Liver (tissue), 3 donors: ENCODE measurements at regions not wholly inside any gene's neighbourhood (a gene's known extent, or its start where the extent isn't known, plus 50 kb on each side); places are given as distances from the start of the nearest gene placed in this dataset.

Experiments used
- ATF3 ChIP-seq: IDR thresholded peaks from 2 replicates; pipeline ENCODE4 v1.6.1; 2016; ENCODE audit warnings: antibody characterized with exemption
- CTCF ChIP-seq: fragments of 150-350 bp; IDR thresholded peaks from 2 replicates; pipeline ENCODE4 v1.5.1; 2017; ENCODE audit warnings: improper control_type of control experiment, low read depth, low read length; ENCODE audit not compliant: missing input control
- EGR1 ChIP-seq, 2 donors: IDR thresholded peaks; 2 replicates each; pipeline ENCODE4 v1.6.1; 2016 to 2018; ENCODE audit warnings: antibody characterized with exemption in 2 of 2, low read depth in 2 of 2
- FOXA1 ChIP-seq: IDR thresholded peaks from 2 replicates; pipeline ENCODE4 v1.6.1; 2016; ENCODE audit warnings: antibody characterized with exemption
- GABPA ChIP-seq, 2 donors: IDR thresholded peaks in 1 of 2; conservative IDR thresholded peaks in 1 of 2; 2 replicates each; pipeline ENCODE4 v1.6.1; 2016; ENCODE audit warnings: antibody characterized with exemption in 2 of 2, mild to moderate bottlenecking in 1 of 2, moderate library complexity in 1 of 2
- JUND ChIP-seq, 2 donors: IDR thresholded peaks; 2 replicates each; pipeline ENCODE4 v1.6.1; 2016; ENCODE audit warnings: antibody characterized with exemption in 2 of 2
- MAX ChIP-seq: IDR thresholded peaks from 2 replicates; pipeline ENCODE4 v1.6.1; 2016; ENCODE audit warnings: antibody characterized with exemption
- RAD21 ChIP-seq, 2 donors: IDR thresholded peaks; 2 replicates each; pipeline ENCODE4 v1.6.1; 2016; ENCODE audit warnings: antibody characterized with exemption in 2 of 2, mild to moderate bottlenecking in 2 of 2
- REST ChIP-seq: IDR thresholded peaks from 2 replicates; pipeline ENCODE4 v1.6.1; 2016; ENCODE audit warnings: antibody characterized with exemption, mild to moderate bottlenecking
- RXRA ChIP-seq, 2 donors: IDR thresholded peaks; 2 replicates each; pipeline ENCODE4 v1.6.1; 2017 to 2018; ENCODE audit warnings: antibody characterized with exemption in 2 of 2, mild to moderate bottlenecking in 1 of 2
- TAF1 ChIP-seq: conservative IDR thresholded peaks from 2 replicates; pipeline ENCODE4 v1.6.1; 2016; ENCODE audit warnings: antibody characterized with exemption, mild to moderate bottlenecking
- YY1 ChIP-seq: IDR thresholded peaks from 2 replicates; pipeline ENCODE4 v1.6.1; 2016; ENCODE audit warnings: antibody characterized with exemption, mild to moderate bottlenecking
- donor health status: healthy.
- donor health status: healthy.

- TF ChIP-seq CTCF (peak; percentile 90), MAX (no peak), TAF1 (no peak), EGR1 (IDR thresholded peaks at IDR 0.05; ENCODE audit: low read depth in 2 of 2) (no peak), RXRA (IDR thresholded peaks at IDR 0.05) (no peak), ATF3 (no peak), YY1 (no peak), GABPA (IDR thresholded peaks at IDR 0.05 in 1 of 2, conservative IDR thresholded peaks at IDR 0.05 in 1 of 2) (no peak), RAD21 (IDR thresholded peaks at IDR 0.05) (peak; percentile 93 to 98), REST (no peak), JUND (IDR thresholded peaks at IDR 0.05) (no peak), FOXA1 (no peak)
Measured at GRCh38 chr4:138870737-138871554, 144.6 kb upstream of the NOCT start.
